HG02885 (cell line): ENCODE measurements at regions not wholly inside any gene's neighbourhood (a gene's known extent, or its start where the extent isn't known, plus 50 kb on each side); places are given as distances from the start of the nearest gene placed in this dataset.
"Not testable (repeated sequence)": the region's sequence is repeated elsewhere in the genome, so short reads cannot be mapped to it uniquely, and the experiment has no call there.

Source experiments
- ATAC-seq: cut with Tn5 transposase; IDR thresholded peaks from one replicate; pipeline ENCODE4 v1.9.1; 2021; ENCODE audit warnings: mild to moderate bottlenecking; ENCODE audit not compliant: unreplicated experiment, poor library complexity

- ATAC-seq = no peak
These were observed 256.2 kb downstream of the TAFA4 start for GRCh38 chr3:68676136-68676535.

- ATAC-seq = no peak
These were observed 265.0 kb downstream of the TAFA4 start for GRCh38 chr3:68667346-68667745.

- no peak for ATAC-seq
These were observed 265.8 kb downstream of the TAFA4 start for GRCh38 chr3:68666429-68667136.

- no peak for ATAC-seq
These were observed 268.1 kb downstream of the TAFA4 start for GRCh38 chr3:68664276-68664675.

- no peak for ATAC-seq
These were observed 270.2 kb downstream of the TAFA4 start for GRCh38 chr3:68662176-68662575.

- ATAC-seq = not testable (repeated sequence)
These were observed 281.7 kb downstream of the TAFA4 start for GRCh38 chr3:68650657-68651056.

- no peak for ATAC-seq
These were observed 283.9 kb downstream of the TAFA4 start for GRCh38 chr3:68648494-68648893.

GRCh38 chr3:68631850-68632545 lies 300.3 kb downstream of the TAFA4 start:
- no peak for ATAC-seq

GRCh38 chr3:68620211-68620610 lies 312.1 kb downstream of the TAFA4 start:
- ATAC-seq = no peak

GRCh38 chr3:68614087-68614486 lies 318.3 kb downstream of the TAFA4 start:
- no peak for ATAC-seq

- ATAC-seq = no peak
These were observed 361.0 kb downstream of the TAFA4 start for GRCh38 chr3:68571321-68571720.

GRCh38 chr3:68560728-68561127 lies 371.6 kb downstream of the TAFA4 start:
- no peak for ATAC-seq

- ATAC-seq = no peak
These were observed 396.6 kb downstream of the TAFA4 start for GRCh38 chr3:68535782-68536181.

- no peak for ATAC-seq
These were observed 409.0 kb downstream of the TAFA4 start for GRCh38 chr3:68523330-68523729.

GRCh38 chr3:68515237-68515636 lies 417.1 kb downstream of the TAFA4 start:
- no peak for ATAC-seq

GRCh38 chr3:68504201-68504600 lies 428.1 kb downstream of the TAFA4 start:
- no peak for ATAC-seq

GRCh38 chr3:68485845-68486244 lies 446.5 kb downstream of the TAFA4 start:
- ATAC-seq = not testable (repeated sequence)

GRCh38 chr3:68485051-68485450 lies 447.3 kb downstream of the TAFA4 start:
- ATAC-seq = no peak

GRCh38 chr3:68483601-68484000 lies 448.7 kb downstream of the TAFA4 start:
- ATAC-seq = no peak

- no peak for ATAC-seq
These were observed 449.3 kb downstream of the TAFA4 start for GRCh38 chr3:68483041-68483440.

- no peak for ATAC-seq
These were observed 449.8 kb downstream of the TAFA4 start for GRCh38 chr3:68482565-68482964.

GRCh38 chr3:68479779-68480178 lies 452.6 kb downstream of the TAFA4 start:
- no peak for ATAC-seq
